GM18873 (cell line): ENCODE measurements at regions not wholly inside any gene's neighbourhood (a gene's known extent, or its start where the extent isn't known, plus 50 kb on each side); places are given as distances from the start of the nearest gene placed in this dataset.

Experiments used
- ATAC-seq: cut with Tn5 transposase; IDR thresholded peaks from one replicate; pipeline ENCODE4 v1.9.1; 2021; ENCODE audit warnings: mild to moderate bottlenecking, moderate library complexity, moderate number of reproducible peaks; ENCODE audit not compliant: unreplicated experiment, low FRiP score

GRCh38 chr5:67619636-67620035 is 423.0 kb upstream of the CD180 start:
- no peak for ATAC-seq

GRCh38 chr5:67619235-67619634 is 422.6 kb upstream of the CD180 start:
- ATAC-seq, result no peak

- ATAC-seq, result no peak
These were observed 420.5 kb upstream of the CD180 start for GRCh38 chr5:67617051-67617450.

- ATAC-seq, result no peak
These were observed 416.4 kb upstream of the CD180 start for GRCh38 chr5:67612961-67613360.

GRCh38 chr5:67610186-67610912 is 413.8 kb upstream of the CD180 start:
- no peak for ATAC-seq

- no peak for ATAC-seq
These were observed 411.4 kb upstream of the CD180 start for GRCh38 chr5:67607958-67608357.

GRCh38 chr5:67606586-67606947 is 410.0 kb upstream of the CD180 start:
- ATAC-seq, result no peak

GRCh38 chr5:67605730-67606585 is 409.4 kb upstream of the CD180 start:
- ATAC-seq, result no peak

GRCh38 chr5:67591491-67591890 is 394.9 kb upstream of the CD180 start:
- no peak for ATAC-seq

- ATAC-seq, result no peak
These were observed 391.8 kb upstream of the CD180 start for GRCh38 chr5:67588389-67588788.

- ATAC-seq, result no peak
These were observed 384.6 kb upstream of the CD180 start for GRCh38 chr5:67581203-67581602.

- no peak for ATAC-seq
These were observed 381.4 kb upstream of the CD180 start for GRCh38 chr5:67578011-67578410.

- no peak for ATAC-seq
These were observed 380.8 kb upstream of the CD180 start for GRCh38 chr5:67577424-67577823.

GRCh38 chr5:67576112-67576511 is 379.5 kb upstream of the CD180 start:
- no peak for ATAC-seq

- ATAC-seq, result no peak
These were observed 378.5 kb upstream of the CD180 start for GRCh38 chr5:67575087-67575486.

- no peak for ATAC-seq
These were observed 364.7 kb upstream of the CD180 start for GRCh38 chr5:67561151-67561932.

GRCh38 chr5:67552773-67553172 is 356.2 kb upstream of the CD180 start:
- no peak for ATAC-seq

- ATAC-seq, result no peak
These were observed 353.3 kb upstream of the CD180 start for GRCh38 chr5:67549947-67550346.

- no peak for ATAC-seq
These were observed 352.7 kb upstream of the CD180 start for GRCh38 chr5:67549296-67549618.

- ATAC-seq, result no peak
These were observed 352.1 kb upstream of the CD180 start for GRCh38 chr5:67548520-67549295.

- no peak for ATAC-seq
These were observed 351.1 kb upstream of the CD180 start for GRCh38 chr5:67547682-67548081.
